Bronchial epithelial cell (primary cell): ENCODE measurements at regions not wholly inside any gene's neighbourhood (a gene's known extent, or its start where the extent isn't known, plus 50 kb on each side); places are given as distances from the start of the nearest gene placed in this dataset.
A peak's percentile ranks its signal among the peaks of the same experiment; 100 is the strongest.

ENCODE experiments used
- DNase-seq: peaks from one replicate; pipeline ENCODE4 v3.0.0-alpha.2; 2010; ENCODE audit warnings: low read depth
- FAIRE-seq: peaks from 2 replicates; lab custom pipeline; 2011; peaks lifted over from hg19 to GRCh38; lab: Jason Lieb, UNC
- H3K27me3 ChIP-seq: 2 replicates; pipeline ENCODE4 v1.5.1; 2011; ENCODE audit warnings: low read length; ENCODE audit not compliant: control insufficient read depth, insufficient read depth
- H3K36me3 ChIP-seq: 2 replicates; pipeline ENCODE4 v1.5.1; 2011; ENCODE audit warnings: low read length; ENCODE audit not compliant: control insufficient read depth, insufficient read depth
- H3K4me3 ChIP-seq: 2 replicates; pipeline ENCODE4 v1.5.1; 2011; ENCODE audit warnings: mild to moderate bottlenecking, low read depth, low read length, control low read depth
- CTCF ChIP-seq: IDR thresholded peaks from 2 replicates; pipeline ENCODE4 v1.5.1; 2011; ENCODE audit warnings: mild to moderate bottlenecking, moderate library complexity, low read length, control low read depth, inconsistent platforms; ENCODE audit not compliant: insufficient read depth, severe bottlenecking

DNA sequence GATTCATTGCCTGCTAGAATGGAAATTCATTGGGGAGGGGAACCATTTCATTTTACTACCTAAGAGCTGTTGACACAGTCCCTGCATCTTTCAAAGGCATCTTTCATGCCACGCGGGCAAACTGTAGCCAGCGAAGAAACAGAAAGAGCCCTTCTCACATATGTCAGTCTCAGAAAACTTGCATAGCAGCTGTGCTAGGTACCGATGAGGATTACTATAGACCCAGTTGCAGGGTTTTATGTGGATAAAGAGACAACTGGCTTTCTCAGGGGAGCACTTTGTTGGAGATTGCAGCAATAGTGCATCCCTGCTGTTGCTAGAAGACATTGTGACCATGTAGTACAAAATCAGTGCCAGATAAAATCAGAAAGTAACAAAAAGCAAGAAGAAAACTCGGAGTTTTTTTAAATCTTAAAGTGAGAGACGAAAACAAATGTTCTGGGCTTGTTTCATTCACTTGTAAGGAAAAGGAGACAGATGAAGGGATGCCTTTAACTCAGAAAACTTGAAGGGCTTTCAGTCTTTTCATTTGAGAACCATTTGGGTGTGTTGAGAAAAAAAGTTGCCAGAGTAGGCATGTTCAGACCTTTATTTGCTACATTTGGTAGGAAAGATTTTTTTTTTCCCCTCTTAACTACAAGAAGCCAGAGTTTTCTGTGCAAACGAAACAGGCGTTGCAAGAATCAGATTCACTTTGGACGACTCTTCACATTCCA is 804.1 kb downstream of the USP25 start:
- Histone ChIP-seq H3K36me3 (no peaks in the 10 kb centered on the region), H3K4me3 (peak overlapping the region; percentile 34), H3K27me3 (no peaks in the 10 kb centered on the region)
- TF ChIP-seq CTCF: no peak
- FAIRE-seq: no peak
- no peak for DNase-seq

DNA sequence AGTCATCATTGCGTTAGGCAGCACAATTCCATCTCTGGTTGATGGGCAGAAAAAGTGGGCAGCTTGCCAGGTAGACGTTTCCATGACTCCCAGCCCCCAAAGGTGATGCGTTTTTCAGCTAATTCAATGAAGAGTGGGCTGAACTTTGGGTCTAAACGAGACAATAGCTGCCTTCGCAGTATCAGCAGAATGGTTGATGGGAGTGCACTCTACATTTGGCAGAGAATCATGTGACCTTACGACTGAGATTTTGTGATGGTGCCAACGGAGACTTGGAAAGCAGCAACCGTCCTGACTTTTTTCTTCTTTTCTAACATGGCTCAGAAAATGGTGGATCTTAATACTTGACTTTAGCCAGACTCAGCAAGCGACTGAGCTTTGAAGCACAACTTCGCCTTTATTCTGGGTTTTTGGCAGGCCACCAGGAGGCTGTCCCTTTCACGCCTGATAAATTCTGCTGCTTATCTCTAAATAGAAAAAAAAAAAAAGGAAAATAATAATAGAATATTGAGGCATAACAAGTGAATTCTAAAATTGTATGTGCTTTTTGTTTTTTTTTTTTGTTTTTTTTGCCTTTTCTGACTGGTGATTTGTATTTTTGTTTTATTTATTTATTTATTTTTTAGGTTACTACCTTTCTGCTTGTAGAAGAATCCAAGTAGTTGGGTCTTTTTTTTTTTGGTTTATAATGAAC is 804.8 kb downstream of the USP25 start:
- no peak for FAIRE-seq
- peak; percentile 40 for DNase-seq
- Histone ChIP-seq H3K4me3 (peak overlapping the region; percentile 34), H3K36me3 (no peaks in the 10 kb centered on the region), H3K27me3 (no peaks in the 10 kb centered on the region)
- no peak for TF ChIP-seq CTCF

- peak; percentile 83 for DNase-seq
Observed at GRCh38 chr21:16535102-16535422, 805.3 kb downstream of the USP25 start.

GRCh38 chr21:16535626-16536025 is 805.8 kb downstream of the USP25 start:
- no peak for TF ChIP-seq CTCF
- DNase-seq (no peak), FAIRE-seq (no peak)
- Histone ChIP-seq H3K4me3 (no peak overlapping the region), H3K27me3 (no peaks in the 10 kb centered on the region), H3K36me3 (no peaks in the 10 kb centered on the region)

More at GRCh38 chr21:16535102-16535422, 805.3 kb downstream of the USP25 start:
- no peak for FAIRE-seq
- TF ChIP-seq CTCF: no peak
- Histone ChIP-seq H3K27me3 (no peaks in the 10 kb centered on the region), H3K4me3 (peak overlapping the region; percentile 29), H3K36me3 (no peaks in the 10 kb centered on the region)

- H3K27me3 ChIP-seq: no peaks in the 10 kb centered on the region
- FAIRE-seq: no peak
- H3K4me3 ChIP-seq: no peak overlapping the region
- no peak for DNase-seq
- no peak for TF ChIP-seq CTCF
- no peaks in the 10 kb centered on the region for H3K36me3 ChIP-seq
Observed at GRCh38 chr21:16536140-16536539, 806.4 kb downstream of the USP25 start.
